ENCODE measurements at regions not wholly inside any gene's neighbourhood (a gene's known extent, or its start where the extent isn't known, plus 50 kb on each side); places are given as distances from the start of the nearest gene placed in this dataset.

GRCh38 chr14:28381656-28382055 lies 384.9 kb upstream of the FOXG1 start:
- TF ChIP-seq CTCF (IDR thresholded peaks at IDR 0.05) (no peak), EZH2 (IDR thresholded peaks at IDR 0.05; ENCODE audit: borderline replicate concordance, insufficient read depth, low read depth, low read length, poor library complexity, severe bottlenecking) (no peak)
